SK-N-SH (cell line): ENCODE measurements at regions not wholly inside any gene's neighbourhood (a gene's known extent, or its start where the extent isn't known, plus 50 kb on each side); places are given as distances from the start of the nearest gene placed in this dataset.

Source experiments
- CTCF ChIA-PET: fragments of 300-600, 350-600 bp; formaldehyde crosslinking; extraction: SDS; loops from one replicate; lab custom pipeline; 2021; lab: Yijun Ruan, JAX
- POLR2A ChIA-PET: fragments of 350-600 bp; sonication (Branson Sonifier 250); formaldehyde crosslinking; extraction: SDS; loops from one replicate; lab custom pipeline; 2020; ENCODE audit warnings: antibody characterized with exemption, inconsistent platforms; lab: Yijun Ruan, JAX
- DNase-seq: peaks from one replicate; pipeline ENCODE4 v3.0.0; 2012
- H2AFZ ChIP-seq: fragments of 200-600 bp; sonication (generic); 2 replicates; pipeline ENCODE4 v1.8.1; 2016; ENCODE audit warnings: antibody characterized with exemption, mild to moderate bottlenecking, low read depth
- H3F3A ChIP-seq: fragments of 200-600 bp; sonication (generic); replicated peaks from 2 replicates; pipeline ENCODE3; 2016; ENCODE audit warnings: antibody characterized with exemption, mild to moderate bottlenecking; ENCODE audit not compliant: insufficient read depth
- H3K27ac ChIP-seq, 2 experiments: fragments of 200-500 bp in 1 of 2; fragments of 200-600 bp in 1 of 2; sonication (Bioruptor generic) in 1 of 2; sonication (generic), shearing (Covaris generic) in 1 of 2; 2 replicates each; pipeline versions ENCODE4 v1.5.1 to v1.6.1; 2014 to 2016; ENCODE audit warnings: low read depth in 2 of 2, inconsistent platforms in 1 of 2, low read length in 1 of 2, mild to moderate bottlenecking in 1 of 2, mixed read lengths in 1 of 2
- H3K27me3 ChIP-seq: fragments of 200-600 bp; sonication (generic), shearing (Covaris generic); 2 replicates; pipeline ENCODE4 v1.6.1; 2016; ENCODE audit warnings: mixed run types; ENCODE audit not compliant: insufficient read depth
- H3K36me3 ChIP-seq, 2 experiments: fragments of 200-500 bp in 1 of 2; fragments of 200-600 bp in 1 of 2; sonication (Bioruptor generic) in 1 of 2; sonication (generic) in 1 of 2; replicated peaks in 1 of 2; 2 replicates each; pipeline versions ENCODE3 to v1.5.1; 2014 to 2016; ENCODE audit warnings: low read length in 1 of 2, mild to moderate bottlenecking in 1 of 2; ENCODE audit not compliant: insufficient read depth in 2 of 2, control insufficient read depth in 1 of 2
- H3K4me1 ChIP-seq, 2 experiments: fragments of 200-500 bp in 1 of 2; fragments of 200-600 bp in 1 of 2; sonication (Bioruptor generic) in 1 of 2; sonication (generic), shearing (Covaris generic) in 1 of 2; 2 replicates each; pipeline versions ENCODE4 v1.5.1 to v1.6.1; 2014 to 2016; ENCODE audit warnings: low read depth in 1 of 2, low read length in 1 of 2, mixed run types in 1 of 2; ENCODE audit not compliant: insufficient read depth in 2 of 2, control insufficient read depth in 1 of 2
- H3K4me2 ChIP-seq: fragments of 200-600 bp; sonication (generic), shearing (Covaris generic); 2 replicates; pipeline ENCODE4 v1.6.1; 2017; ENCODE audit warnings: mixed run types
- H3K4me3 ChIP-seq, 2 experiments: fragments of 200-500 bp in 1 of 2; fragments of 200-600 bp in 1 of 2; sonication (Bioruptor generic) in 1 of 2; sonication (generic), shearing (Covaris generic) in 1 of 2; 2 replicates each; pipeline versions ENCODE4 v1.5.1 to v1.8.1; 2014 to 2016; ENCODE audit warnings: low read depth in 2 of 2, inconsistent platforms in 1 of 2, low read length in 1 of 2, mild to moderate bottlenecking in 1 of 2, mixed read lengths in 1 of 2, moderate library complexity in 1 of 2
- H3K79me2 ChIP-seq: fragments of 200-600 bp; sonication (generic); 2 replicates; pipeline ENCODE4 v1.8.1; 2017; ENCODE audit warnings: mild to moderate bottlenecking; ENCODE audit not compliant: insufficient read depth
- H3K9ac ChIP-seq: fragments of 200-600 bp; sonication (generic); 2 replicates; pipeline ENCODE4 v1.6.1; 2017; ENCODE audit warnings: mixed run types
- H3K9me2 ChIP-seq: fragments of 200-600 bp; sonication (generic); 2 replicates; pipeline ENCODE4 v1.6.1; 2017; ENCODE audit warnings: mixed run types
- H3K9me3 ChIP-seq: fragments of 200-600 bp; sonication (generic); 2 replicates; pipeline ENCODE4 v1.6.1; 2017; ENCODE audit warnings: mixed run types, mild to moderate bottlenecking, moderate library complexity
- H4K20me1 ChIP-seq: fragments of 200-600 bp; sonication (generic); 2 replicates; pipeline ENCODE4 v1.6.1; 2017; ENCODE audit warnings: mild to moderate bottlenecking, mixed run types; ENCODE audit not compliant: insufficient read depth
- CHD2 ChIP-seq: fragments of 150-350 bp; IDR thresholded peaks from 2 replicates; pipeline ENCODE4 v1.6.1; 2018; ENCODE audit warnings: low read length; ENCODE audit not compliant: partially characterized antibody
- EZH2phosphoT487 ChIP-seq: fragments of 200-600 bp; sonication (generic); IDR thresholded peaks from 2 replicates; pipeline ENCODE4 v1.6.1; 2017; ENCODE audit warnings: low read depth, mixed run types, mild to moderate bottlenecking, antibody characterized with exemption, moderate library complexity, borderline replicate concordance
- FOXM1 ChIP-seq: IDR thresholded peaks from 2 replicates; pipeline ENCODE4 v1.4.0; 2012; ENCODE audit warnings: low read depth, mild to moderate bottlenecking
- GATA2 ChIP-seq: sonication (generic); formaldehyde crosslinking; IDR thresholded peaks from 2 replicates; pipeline ENCODE4 v1.5.0; 2020; ENCODE audit warnings: mild to moderate bottlenecking, missing genetic modification reagents
- MAX ChIP-seq: IDR thresholded peaks from 2 replicates; pipeline ENCODE4 v1.4.0; 2012; ENCODE audit warnings: low read depth
- MXI1 ChIP-seq: IDR thresholded peaks from 2 replicates; pipeline ENCODE4 v1.6.1; 2012; ENCODE audit warnings: mild to moderate bottlenecking, low read depth, low read length, improper control_type of control experiment
- RAD21 ChIP-seq: IDR thresholded peaks from 2 replicates; pipeline ENCODE4 v1.6.1; 2012; ENCODE audit warnings: mild to moderate bottlenecking, low read length
- SMC3 ChIP-seq: IDR thresholded peaks from 2 replicates; pipeline ENCODE4 v1.6.1; 2012; ENCODE audit warnings: low read depth, low read length, improper control_type of control experiment
- TCF12 ChIP-seq: IDR thresholded peaks from 2 replicates; pipeline ENCODE4 v1.4.0; 2012
- WGBS: methylation state at CpG from one replicate; pipeline ENCODE4 v1.1.6; 2017; ENCODE audit warnings: low lambda C conversion rate; 5-methylcytosine and 5-hydroxymethylcytosine counted together
- TF ChIP-seq, protein P1 (sequence below): IDR thresholded peaks from 2 replicates; pipeline ENCODE4 v1.6.1; 2012; ENCODE audit warnings: mild to moderate bottlenecking, low read depth, low read length, moderate library complexity
- TF ChIP-seq, protein P2 (sequence below): fragments of 200-600 bp; sonication (generic); IDR thresholded peaks from 2 replicates; pipeline ENCODE4 v1.6.1; 2017; ENCODE audit warnings: antibody characterized with exemption, mild to moderate bottlenecking, moderate library complexity

GRCh38 chr4:130054908-130055307 lies 959.0 kb downstream of the C4orf33 start:
- ChIA-PET CTCF (interaction anchor here (0.5 kb wide), 1 partner anchor 1468 kb away, joined by 3 read pairs; no protein-coding TSS in a partner anchor), POLR2A (no interaction called here)
- TF ChIP-seq, protein P1, sequence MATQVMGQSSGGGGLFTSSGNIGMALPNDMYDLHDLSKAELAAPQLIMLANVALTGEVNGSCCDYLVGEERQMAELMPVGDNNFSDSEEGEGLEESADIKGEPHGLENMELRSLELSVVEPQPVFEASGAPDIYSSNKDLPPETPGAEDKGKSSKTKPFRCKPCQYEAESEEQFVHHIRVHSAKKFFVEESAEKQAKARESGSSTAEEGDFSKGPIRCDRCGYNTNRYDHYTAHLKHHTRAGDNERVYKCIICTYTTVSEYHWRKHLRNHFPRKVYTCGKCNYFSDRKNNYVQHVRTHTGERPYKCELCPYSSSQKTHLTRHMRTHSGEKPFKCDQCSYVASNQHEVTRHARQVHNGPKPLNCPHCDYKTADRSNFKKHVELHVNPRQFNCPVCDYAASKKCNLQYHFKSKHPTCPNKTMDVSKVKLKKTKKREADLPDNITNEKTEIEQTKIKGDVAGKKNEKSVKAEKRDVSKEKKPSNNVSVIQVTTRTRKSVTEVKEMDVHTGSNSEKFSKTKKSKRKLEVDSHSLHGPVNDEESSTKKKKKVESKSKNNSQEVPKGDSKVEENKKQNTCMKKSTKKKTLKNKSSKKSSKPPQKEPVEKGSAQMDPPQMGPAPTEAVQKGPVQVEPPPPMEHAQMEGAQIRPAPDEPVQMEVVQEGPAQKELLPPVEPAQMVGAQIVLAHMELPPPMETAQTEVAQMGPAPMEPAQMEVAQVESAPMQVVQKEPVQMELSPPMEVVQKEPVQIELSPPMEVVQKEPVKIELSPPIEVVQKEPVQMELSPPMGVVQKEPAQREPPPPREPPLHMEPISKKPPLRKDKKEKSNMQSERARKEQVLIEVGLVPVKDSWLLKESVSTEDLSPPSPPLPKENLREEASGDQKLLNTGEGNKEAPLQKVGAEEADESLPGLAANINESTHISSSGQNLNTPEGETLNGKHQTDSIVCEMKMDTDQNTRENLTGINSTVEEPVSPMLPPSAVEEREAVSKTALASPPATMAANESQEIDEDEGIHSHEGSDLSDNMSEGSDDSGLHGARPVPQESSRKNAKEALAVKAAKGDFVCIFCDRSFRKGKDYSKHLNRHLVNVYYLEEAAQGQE, result no peak
- TF ChIP-seq FOXM1, result no peak
- TF ChIP-seq GATA2, result no peak
- no peaks in the 10 kb centered on the region for H3K9me2 ChIP-seq
- no peak for DNase-seq
- no peak overlapping the region for H3K27ac ChIP-seq
- H3K36me3 ChIP-seq, result no peaks in the 10 kb centered on the region
- no peak overlapping the region for H3K4me2 ChIP-seq
- H3K27me3 ChIP-seq, result no peaks in the 10 kb centered on the region; the same call in 1 of the 2 replicates
- H3K9ac ChIP-seq, result no peak overlapping the region
- H4K20me1 ChIP-seq, result no peaks in the 10 kb centered on the region
- H3K79me2 ChIP-seq, result no peaks in the 10 kb centered on the region
- H2AFZ ChIP-seq, result no peak overlapping the region
- no peaks in the 10 kb centered on the region; a peak in 1 of 4 replicates for H3K4me1 ChIP-seq
- WGBS, result 0% methylated on average over 1 of the region's 1 CpG
- no peak overlapping the region for H3K4me3 ChIP-seq
- H3K9me3 ChIP-seq, result no peaks in the 10 kb centered on the region
- no peaks in the 10 kb centered on the region for H3F3A ChIP-seq

DNA sequence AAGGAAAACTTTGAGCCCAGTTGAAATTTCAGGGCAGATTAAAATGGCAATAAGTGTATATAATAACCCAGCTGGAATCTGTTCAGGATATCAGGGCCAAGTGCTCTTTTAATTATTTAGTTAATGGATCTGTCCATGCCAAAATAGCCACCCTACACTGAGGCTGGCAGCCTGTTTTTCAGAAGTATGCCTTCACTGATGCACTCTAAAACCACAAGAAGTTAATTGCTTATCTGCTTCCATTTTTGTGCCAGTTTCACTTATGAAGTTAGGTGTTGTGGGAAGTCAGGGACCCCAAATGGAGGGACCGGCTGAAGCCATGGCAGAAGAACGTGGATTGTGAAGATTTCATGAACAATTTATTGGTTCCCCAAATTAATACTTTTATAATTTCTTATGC lies 960.3 kb downstream of the C4orf33 start:
- no peak overlapping the region for H2AFZ ChIP-seq
- no peak overlapping the region for H3K9ac ChIP-seq
- H3F3A ChIP-seq, result no peaks in the 10 kb centered on the region
- H3K79me2 ChIP-seq, result no peaks in the 10 kb centered on the region
- 0% methylated on average over 2 of the region's 2 CpGs for WGBS
- H3K36me3 ChIP-seq, result no peaks in the 10 kb centered on the region
- H3K9me3 ChIP-seq, result no peaks in the 10 kb centered on the region
- no peaks in the 10 kb centered on the region for H3K9me2 ChIP-seq
- no peaks in the 10 kb centered on the region; the same call in 1 of the 2 replicates for H3K27me3 ChIP-seq
- TF ChIP-seq TCF12, result no peak
- TF ChIP-seq FOXM1, result no peak
- TF ChIP-seq MAX, result no peak
- TF ChIP-seq, protein P2, sequence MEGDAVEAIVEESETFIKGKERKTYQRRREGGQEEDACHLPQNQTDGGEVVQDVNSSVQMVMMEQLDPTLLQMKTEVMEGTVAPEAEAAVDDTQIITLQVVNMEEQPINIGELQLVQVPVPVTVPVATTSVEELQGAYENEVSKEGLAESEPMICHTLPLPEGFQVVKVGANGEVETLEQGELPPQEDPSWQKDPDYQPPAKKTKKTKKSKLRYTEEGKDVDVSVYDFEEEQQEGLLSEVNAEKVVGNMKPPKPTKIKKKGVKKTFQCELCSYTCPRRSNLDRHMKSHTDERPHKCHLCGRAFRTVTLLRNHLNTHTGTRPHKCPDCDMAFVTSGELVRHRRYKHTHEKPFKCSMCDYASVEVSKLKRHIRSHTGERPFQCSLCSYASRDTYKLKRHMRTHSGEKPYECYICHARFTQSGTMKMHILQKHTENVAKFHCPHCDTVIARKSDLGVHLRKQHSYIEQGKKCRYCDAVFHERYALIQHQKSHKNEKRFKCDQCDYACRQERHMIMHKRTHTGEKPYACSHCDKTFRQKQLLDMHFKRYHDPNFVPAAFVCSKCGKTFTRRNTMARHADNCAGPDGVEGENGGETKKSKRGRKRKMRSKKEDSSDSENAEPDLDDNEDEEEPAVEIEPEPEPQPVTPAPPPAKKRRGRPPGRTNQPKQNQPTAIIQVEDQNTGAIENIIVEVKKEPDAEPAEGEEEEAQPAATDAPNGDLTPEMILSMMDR, result no peak
- no peak for TF ChIP-seq MXI1
- TF ChIP-seq SMC3, result no peak
- no peak for TF ChIP-seq RAD21
- TF ChIP-seq EZH2phosphoT487, result no peak
- no peak for TF ChIP-seq CHD2
- no peaks in the 10 kb centered on the region; a peak in 1 of 4 replicates for H3K4me1 ChIP-seq
- H3K4me2 ChIP-seq, result no peak overlapping the region
- H3K4me3 ChIP-seq, result no peak overlapping the region
- ChIA-PET POLR2A (no interaction called here), CTCF (no interaction called here)
- DNase-seq, result no peak
- H4K20me1 ChIP-seq, result no peaks in the 10 kb centered on the region
- H3K27ac ChIP-seq, result no peak overlapping the region
